ENCODE measurements at regions not wholly inside any gene's neighbourhood (a gene's known extent, or its start where the extent isn't known, plus 50 kb on each side); places are given as distances from the start of the nearest gene placed in this dataset.

- WGBS (ENCODE audit: low lambda C conversion rate), result 0% methylated on average over 2 of the region's 2 CpGs
- in situ Hi-C loops (cut with HindIII; ENCODE audit: extremely low pct_ligation_motif_present, low pct_unique_long_range_greater_than_20kb) (no loop called here), intact Hi-C loops (cut with micrococcal nuclease; ENCODE audit: unreplicated experiment) (no loop called here)
- Histone ChIP-seq H3K9me3 (ENCODE audit: low read length) (no peaks in the 10 kb centered on the region), H3K27me3 (ENCODE audit: control insufficient read depth in 1 of 2, insufficient read depth in 2 of 2, low read length in 2 of 2) (no peaks in the 10 kb centered on the region), H4K20me1 (ENCODE audit: insufficient read depth, low read length) (no peaks in the 10 kb centered on the region), H3K4me2 (ENCODE audit: low read depth, low read length) (no peak overlapping the region), H3K4me1 (ENCODE audit: insufficient read depth, low read length) (no peaks in the 10 kb centered on the region), H3K9ac (ENCODE audit: insufficient read depth, low read depth, low read length) (no peak overlapping the region), H3K4me3 (replicated peaks in 1 of 3; ENCODE audit: insufficient read depth in 1 of 3, low read depth in 2 of 3, low read length in 3 of 3) (no peak overlapping the region), H3K79me2 (ENCODE audit: insufficient read depth, low read length) (no peaks in the 10 kb centered on the region), H2AFZ (ENCODE audit: low read length) (no peak overlapping the region), H3K36me3 (replicated peaks in 1 of 2; ENCODE audit: control insufficient read depth in 1 of 2, insufficient read depth in 2 of 2, low read length in 2 of 2) (no peaks in the 10 kb centered on the region), H3K27ac (ENCODE audit: extremely low read length, insufficient read depth, low read length) (no peak overlapping the region)
- ATAC-seq, result no peak
- ChIA-PET POLR2A (no interaction called here), CTCF (ENCODE audit: low intra/inter-chr PET ratio, low total read pairs) (no interaction called here)
- no peak for DNase-seq (ENCODE audit: low spot score)
- TF ChIP-seq ZNF879 (CRISPR knock-in tag; IDR thresholded peaks at IDR 0.05), result no peak
- no peak for TF ChIP-seq KDM3A (CRISPR knock-in tag; IDR thresholded peaks at IDR 0.05; ENCODE audit: low read depth)
- no peak for TF ChIP-seq ZNF350 (CRISPR knock-in tag; IDR thresholded peaks at IDR 0.05; ENCODE audit: borderline replicate concordance, low read depth)
- TF ChIP-seq SP1 (IDR thresholded peaks at IDR 0.05), result no peak
- TF ChIP-seq SP1 (CRISPR knock-in tag; IDR thresholded peaks at IDR 0.05), result no peak
- TF ChIP-seq ZSCAN20 (CRISPR knock-in tag; IDR thresholded peaks at IDR 0.05; ENCODE audit: borderline replicate concordance), result no peak
- TF ChIP-seq, protein P1, sequence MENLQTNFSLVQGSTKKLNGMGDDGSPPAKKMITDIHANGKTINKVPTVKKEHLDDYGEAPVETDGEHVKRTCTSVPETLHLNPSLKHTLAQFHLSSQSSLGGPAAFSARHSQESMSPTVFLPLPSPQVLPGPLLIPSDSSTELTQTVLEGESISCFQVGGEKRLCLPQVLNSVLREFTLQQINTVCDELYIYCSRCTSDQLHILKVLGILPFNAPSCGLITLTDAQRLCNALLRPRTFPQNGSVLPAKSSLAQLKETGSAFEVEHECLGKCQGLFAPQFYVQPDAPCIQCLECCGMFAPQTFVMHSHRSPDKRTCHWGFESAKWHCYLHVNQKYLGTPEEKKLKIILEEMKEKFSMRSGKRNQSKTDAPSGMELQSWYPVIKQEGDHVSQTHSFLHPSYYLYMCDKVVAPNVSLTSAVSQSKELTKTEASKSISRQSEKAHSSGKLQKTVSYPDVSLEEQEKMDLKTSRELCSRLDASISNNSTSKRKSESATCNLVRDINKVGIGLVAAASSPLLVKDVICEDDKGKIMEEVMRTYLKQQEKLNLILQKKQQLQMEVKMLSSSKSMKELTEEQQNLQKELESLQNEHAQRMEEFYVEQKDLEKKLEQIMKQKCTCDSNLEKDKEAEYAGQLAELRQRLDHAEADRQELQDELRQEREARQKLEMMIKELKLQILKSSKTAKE (CRISPR knock-in tag; IDR thresholded peaks at IDR 0.05; ENCODE audit: borderline replicate concordance), result no peak
- no peak for TF ChIP-seq ATF3 (CRISPR knock-in tag; IDR thresholded peaks at IDR 0.05)
- TF ChIP-seq, protein P2, sequence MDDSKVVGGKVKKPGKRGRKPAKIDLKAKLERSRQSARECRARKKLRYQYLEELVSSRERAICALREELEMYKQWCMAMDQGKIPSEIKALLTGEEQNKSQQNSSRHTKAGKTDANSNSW (CRISPR knock-in tag; IDR thresholded peaks at IDR 0.05; ENCODE audit: borderline replicate concordance), result no peak
- TF ChIP-seq ZNF484 (CRISPR knock-in tag; IDR thresholded peaks at IDR 0.05; ENCODE audit: borderline replicate concordance, low read depth), result no peak
- TF ChIP-seq ATF1 (CRISPR knock-in tag; IDR thresholded peaks at IDR 0.05), result no peak
- no peak for TF ChIP-seq NR2C2 (CRISPR knock-in tag; IDR thresholded peaks at IDR 0.05; ENCODE audit: borderline replicate concordance)
- TF ChIP-seq ZNF572 (CRISPR knock-in tag; IDR thresholded peaks at IDR 0.05), result no peak
- no peak for TF ChIP-seq TFAP4 (IDR thresholded peaks at IDR 0.05; ENCODE audit: borderline replicate concordance, low read depth)
- no peak for TF ChIP-seq FOXJ3 (CRISPR knock-in tag; IDR thresholded peaks at IDR 0.05; ENCODE audit: borderline replicate concordance)
- no peak for TF ChIP-seq TBX3 (IDR thresholded peaks at IDR 0.05; ENCODE audit: borderline replicate concordance)
- BruUV-seq (replicated peaks), result no TSS peak
- no peak for FAIRE-seq
Measured at GRCh38 chr4:167383291-167383690, 149.0 kb upstream of the SPOCK3 start.

All from HepG2 (cell line).